ENCODE measurements at regions not wholly inside any gene's neighbourhood (a gene's known extent, or its start where the extent isn't known, plus 50 kb on each side); places are given as distances from the start of the nearest gene placed in this dataset.

GRCh38 chr2:145916799-145917198, 1396.9 kb upstream of the ZEB2 start:
- TF ChIP-seq, protein P1, sequence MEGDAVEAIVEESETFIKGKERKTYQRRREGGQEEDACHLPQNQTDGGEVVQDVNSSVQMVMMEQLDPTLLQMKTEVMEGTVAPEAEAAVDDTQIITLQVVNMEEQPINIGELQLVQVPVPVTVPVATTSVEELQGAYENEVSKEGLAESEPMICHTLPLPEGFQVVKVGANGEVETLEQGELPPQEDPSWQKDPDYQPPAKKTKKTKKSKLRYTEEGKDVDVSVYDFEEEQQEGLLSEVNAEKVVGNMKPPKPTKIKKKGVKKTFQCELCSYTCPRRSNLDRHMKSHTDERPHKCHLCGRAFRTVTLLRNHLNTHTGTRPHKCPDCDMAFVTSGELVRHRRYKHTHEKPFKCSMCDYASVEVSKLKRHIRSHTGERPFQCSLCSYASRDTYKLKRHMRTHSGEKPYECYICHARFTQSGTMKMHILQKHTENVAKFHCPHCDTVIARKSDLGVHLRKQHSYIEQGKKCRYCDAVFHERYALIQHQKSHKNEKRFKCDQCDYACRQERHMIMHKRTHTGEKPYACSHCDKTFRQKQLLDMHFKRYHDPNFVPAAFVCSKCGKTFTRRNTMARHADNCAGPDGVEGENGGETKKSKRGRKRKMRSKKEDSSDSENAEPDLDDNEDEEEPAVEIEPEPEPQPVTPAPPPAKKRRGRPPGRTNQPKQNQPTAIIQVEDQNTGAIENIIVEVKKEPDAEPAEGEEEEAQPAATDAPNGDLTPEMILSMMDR (IDR thresholded peaks at IDR 0.05; ENCODE audit: unreplicated experiment) = no peak
- H3K36me3 Mint-ChIP-seq (ENCODE audit: insufficient read depth) = no peaks in the 10 kb centered on the region
- no peak for DNase-seq (ENCODE audit: low spot score, unreplicated experiment)
- peaks cover 2% of the 10 kb centered on the region for H3K4me1 Mint-ChIP-seq (ENCODE audit: low read depth)
- peaks cover 7% of the 10 kb centered on the region for H3K27me3 Mint-ChIP-seq
- no peaks in the 10 kb centered on the region for H3K9me3 Mint-ChIP-seq (ENCODE audit: low read depth)
- H3K27ac Mint-ChIP-seq = no peak overlapping the region
- H3K4me3 Mint-ChIP-seq (ENCODE audit: low read depth) = no peak overlapping the region

- no peaks in the 10 kb centered on the region for H3K36me3 Mint-ChIP-seq (ENCODE audit: insufficient read depth)
- peaks cover 6% of the 10 kb centered on the region for H3K4me1 Mint-ChIP-seq (ENCODE audit: low read depth)
These were observed 1394.8 kb upstream of the ZEB2 start for GRCh38 chr2:145914716-145915115.

GRCh38 chr2:145910416-145910815, 1390.5 kb upstream of the ZEB2 start:
- H3K27ac Mint-ChIP-seq = no peak overlapping the region
- TF ChIP-seq, protein P1 (IDR thresholded peaks at IDR 0.05; ENCODE audit: unreplicated experiment) = no peak

More at GRCh38 chr2:145914716-145915115, 1394.8 kb upstream of the ZEB2 start:
- H3K27me3 Mint-ChIP-seq = peaks cover 7% of the 10 kb centered on the region
- TF ChIP-seq, protein P1 (IDR thresholded peaks at IDR 0.05; ENCODE audit: unreplicated experiment) = no peak
- H3K4me3 Mint-ChIP-seq (ENCODE audit: low read depth) = no peak overlapping the region
- H3K27ac Mint-ChIP-seq = no peak overlapping the region
- no peaks in the 10 kb centered on the region for H3K9me3 Mint-ChIP-seq (ENCODE audit: low read depth)
- DNase-seq (ENCODE audit: low spot score, unreplicated experiment) = no peak

GRCh38 chr2:145909766-145910165, 1389.8 kb upstream of the ZEB2 start:
- H3K27ac Mint-ChIP-seq = no peak overlapping the region
- no peaks in the 10 kb centered on the region for H3K9me3 Mint-ChIP-seq (ENCODE audit: low read depth)
- DNase-seq (ENCODE audit: low spot score, unreplicated experiment) = no peak
- TF ChIP-seq, protein P1 (IDR thresholded peaks at IDR 0.05; ENCODE audit: unreplicated experiment) = no peak
- peaks cover 13% of the 10 kb centered on the region for H3K4me1 Mint-ChIP-seq (ENCODE audit: low read depth)
- H3K36me3 Mint-ChIP-seq (ENCODE audit: insufficient read depth) = no peaks in the 10 kb centered on the region
- H3K4me3 Mint-ChIP-seq (ENCODE audit: low read depth) = no peak overlapping the region
- no peaks in the 10 kb centered on the region for H3K27me3 Mint-ChIP-seq

More at GRCh38 chr2:145910416-145910815, 1390.5 kb upstream of the ZEB2 start:
- H3K27me3 Mint-ChIP-seq = no peaks in the 10 kb centered on the region
- no peaks in the 10 kb centered on the region for H3K36me3 Mint-ChIP-seq (ENCODE audit: insufficient read depth)
- peaks cover 13% of the 10 kb centered on the region for H3K4me1 Mint-ChIP-seq (ENCODE audit: low read depth)
- DNase-seq (ENCODE audit: low spot score, unreplicated experiment) = no peak
- no peaks in the 10 kb centered on the region for H3K9me3 Mint-ChIP-seq (ENCODE audit: low read depth)
- H3K4me3 Mint-ChIP-seq (ENCODE audit: low read depth) = no peak overlapping the region

- no peak overlapping the region for H3K4me3 Mint-ChIP-seq (ENCODE audit: low read depth)
- no peaks in the 10 kb centered on the region for H3K27me3 Mint-ChIP-seq
- no peak for DNase-seq (ENCODE audit: low spot score, unreplicated experiment)
- peaks cover 13% of the 10 kb centered on the region for H3K4me1 Mint-ChIP-seq (ENCODE audit: low read depth)
- no peak overlapping the region for H3K27ac Mint-ChIP-seq
- TF ChIP-seq, protein P1 (IDR thresholded peaks at IDR 0.05; ENCODE audit: unreplicated experiment) = no peak
- H3K36me3 Mint-ChIP-seq (ENCODE audit: insufficient read depth) = no peaks in the 10 kb centered on the region
- no peaks in the 10 kb centered on the region for H3K9me3 Mint-ChIP-seq (ENCODE audit: low read depth)
These were observed 1389.3 kb upstream of the ZEB2 start for GRCh38 chr2:145909175-145909755.

Data from progenitor cell of endocrine pancreas (in vitro differentiated cells).